Prostate gland (tissue), 2 donors: ENCODE measurements at regions not wholly inside any gene's neighbourhood (a gene's known extent, or its start where the extent isn't known, plus 50 kb on each side); places are given as distances from the start of the nearest gene placed in this dataset.

ENCODE experiments used
- CTCF ChIP-seq, 4 experiments: fragments of 200-600 bp in 2 of 4; fragments of 450-650 bp in 2 of 4; sonication (generic) in 2 of 4; IDR thresholded peaks; 1 replicate in 3 of 4; 2 replicates in 1 of 4; pipeline ENCODE4 v1.5.1; 2016 to 2019; ENCODE audit warnings: antibody characterized with exemption in 4 of 4, mild to moderate bottlenecking in 2 of 4, moderate library complexity in 2 of 4
- POLR2AphosphoS5 ChIP-seq: sonication (generic); formaldehyde crosslinking; IDR thresholded peaks from one replicate; pipeline ENCODE4 v1.6.1; 2017; ENCODE audit warnings: antibody characterized with exemption

DNA sequence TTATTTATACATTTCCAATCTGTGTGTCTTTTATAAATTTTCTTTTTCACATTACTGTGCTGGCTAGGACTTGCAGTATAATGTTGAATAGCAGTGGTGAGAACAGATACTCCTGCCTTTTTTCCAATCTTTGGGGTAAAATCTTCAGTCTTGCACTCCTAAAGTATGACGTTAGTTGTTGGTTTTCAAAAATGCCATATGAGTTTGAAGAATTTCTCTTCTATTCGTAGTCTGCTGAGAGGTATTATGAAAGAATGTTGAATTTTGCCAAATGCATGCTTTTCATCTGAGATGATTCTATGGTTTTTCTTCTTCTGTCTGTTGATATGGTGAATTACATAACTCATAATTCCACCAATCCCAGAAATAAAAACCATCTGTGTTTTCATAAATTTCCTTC is 335.3 kb upstream of the CHST9 start:
- no peak for TF ChIP-seq POLR2AphosphoS5
- no peak for TF ChIP-seq CTCF (IDR thresholded peaks at IDR 0.05)
